ENCODE measurements at regions not wholly inside any gene's neighbourhood (a gene's known extent, or its start where the extent isn't known, plus 50 kb on each side); places are given as distances from the start of the nearest gene placed in this dataset.

GRCh38 chr17:53548252-53548651 is 274.5 kb upstream of the KIF2B start:
- ChIA-PET CTCF (no interaction called here), POLR2A (ENCODE audit: unreplicated experiment) (no interaction called here)
- H3K9ac ChIP-seq (ENCODE audit: low read depth, low read length), result no peak overlapping the region
- no peak overlapping the region for H3K27ac ChIP-seq (ENCODE audit: insufficient read depth, low read length)
- no peak overlapping the region for H2BK120ac ChIP-seq (ENCODE audit: low read depth, low read length)
- H3K79me1 ChIP-seq (ENCODE audit: low read depth in 1 of 2, low read length in 2 of 2), result no peaks in the 10 kb centered on the region
- no peak overlapping the region for H3K23ac ChIP-seq (ENCODE audit: low read depth, low read length)
- no TSS peak for BruUV-seq (replicated peaks)
- no peak overlapping the region for H2AFZ ChIP-seq (replicated peaks; ENCODE audit: low read length, poor library complexity)
- H2AK5ac ChIP-seq (ENCODE audit: low read depth, low read length), result no peak overlapping the region
- no peaks in the 10 kb centered on the region for H3K9me1 ChIP-seq (ENCODE audit: insufficient read depth, low read length)
- no peak for DNase-seq
- no peak overlapping the region for H3K4me3 ChIP-seq (ENCODE audit: insufficient read depth, low read depth, low read length)
- intact Hi-C loops (cut with micrococcal nuclease) (no loop called here), dilution Hi-C loops (cut with HindIII; ENCODE audit: low sequenced_read_pairs, unreplicated experiment) (no loop called here), in situ Hi-C loops (cut with MboI; ENCODE audit: low sequenced_read_pairs) (no loop called here)
- no peak overlapping the region for H2AK9ac ChIP-seq (replicated peaks; ENCODE audit: low read depth, low read length, poor library complexity)
- no peak overlapping the region for H3K14ac ChIP-seq (replicated peaks; ENCODE audit: low read depth, low read length)
- no peaks in the 10 kb centered on the region; the same call in 1 of the 2 replicates for H3K9me3 ChIP-seq (ENCODE audit: control insufficient read depth, insufficient read depth, low read length)
- no peaks in the 10 kb centered on the region for H3K27me3 ChIP-seq (ENCODE audit: control insufficient read depth, insufficient read depth, low read length)
- no peaks in the 10 kb centered on the region for H3K4me1 ChIP-seq (ENCODE audit: control insufficient read depth, insufficient read depth, low read length)
- H4K91ac ChIP-seq (ENCODE audit: insufficient read depth, low read depth, low read length), result no peak overlapping the region
- no peak overlapping the region for H3K56ac ChIP-seq (ENCODE audit: extremely low read depth, insufficient read depth, low read length)
- no peak overlapping the region for H3K18ac ChIP-seq (ENCODE audit: low read depth, low read length)
- H4K5ac ChIP-seq (ENCODE audit: low read depth, low read length), result no peak overlapping the region
- H3K36me3 ChIP-seq (ENCODE audit: control insufficient read depth, insufficient read depth, low read length), result no peaks in the 10 kb centered on the region
- H3K4me2 ChIP-seq (ENCODE audit: low read depth, low read length), result no peak overlapping the region
- no peak overlapping the region for H2BK5ac ChIP-seq (ENCODE audit: low read depth, low read length, poor library complexity, severe bottlenecking)
- H2BK20ac ChIP-seq (ENCODE audit: low read depth, low read length), result no peak overlapping the region
- no peak for ATAC-seq (ENCODE audit: low read depth)
- H4K8ac ChIP-seq (ENCODE audit: low read depth in 2 of 2, low read length in 2 of 2), result no peak overlapping the region
- H3K4ac ChIP-seq (ENCODE audit: low read depth, low read length), result no peak overlapping the region
- TF ChIP-seq RAD21 (IDR thresholded peaks at IDR 0.05; ENCODE audit: low read length) (no peak), BHLHE40 (IDR thresholded peaks at IDR 0.05; ENCODE audit: low read depth, low read length) (no peak)
- H4K20me1 ChIP-seq (ENCODE audit: insufficient read depth, low read length), result no peaks in the 10 kb centered on the region
- WGBS, 2 experiments (ENCODE audit: extremely low coverage in 2 of 2, insufficient read length in 1 of 2), result no CpG with 5 or more reads among the region's 4 CpGs
- H2BK15ac ChIP-seq (ENCODE audit: low read depth, low read length), result no peak overlapping the region

All from IMR-90 (cell line).